Upper lobe of left lung (tissue), 6 donors: ENCODE measurements at regions not wholly inside any gene's neighbourhood (a gene's known extent, or its start where the extent isn't known, plus 50 kb on each side); places are given as distances from the start of the nearest gene placed in this dataset.

Experiments
- ATAC-seq, 2 donors: fragments of 200-7000 bp; cut with Tn5 transposase; one replicate each; pipeline ENCODE4 v1.9.1; 2022; ENCODE audit warnings: mild to moderate bottlenecking in 2 of 2, moderate library complexity in 2 of 2; ENCODE audit not compliant: low FRiP score in 2 of 2
- DNase-seq, 2 donors: peaks; one replicate each; pipeline ENCODE4 v3.0.0-alpha.2; 2019 to 2020
- H3K27ac ChIP-seq, 4 donors: fragments of 200-600 bp; sonication (generic); one replicate each; pipeline ENCODE4 v1.5.1; 2016 to 2019
- H3K27me3 ChIP-seq, 4 donors: fragments of 200-600 bp; sonication (generic); one replicate each; pipeline ENCODE4 v1.5.1; 2017 to 2019
- H3K36me3 ChIP-seq, 4 donors: fragments of 200-600 bp; sonication (generic); one replicate each; pipeline ENCODE4 v1.5.1; 2016 to 2019
- H3K4me1 ChIP-seq, 4 donors: fragments of 200-600 bp; sonication (generic); one replicate each; pipeline ENCODE4 v1.5.1; 2018 to 2019
- H3K4me3 ChIP-seq, 4 donors: fragments of 200-600 bp; sonication (generic); one replicate each; pipeline ENCODE4 v1.5.1; 2017 to 2019; ENCODE audit warnings: mild to moderate bottlenecking in 2 of 4, moderate library complexity in 1 of 4
- H3K9me3 ChIP-seq, 4 donors: fragments of 200-600 bp; sonication (generic); one replicate each; pipeline ENCODE4 v1.5.1; 2018 to 2019
- CTCF ChIP-seq, 6 experiments: fragments of 450-650 bp in 4 of 6; fragments of 200-600 bp in 2 of 6; sonication (generic) in 2 of 6; IDR thresholded peaks; one replicate each; pipeline ENCODE4 v1.5.1; 2016 to 2019; ENCODE audit warnings: antibody characterized with exemption in 6 of 6
- EP300 ChIP-seq, 4 donors: sonication (generic); formaldehyde crosslinking; IDR thresholded peaks; one replicate each; pipeline ENCODE4 v1.5.1; 2017; ENCODE audit warnings: antibody characterized with exemption in 4 of 4, control low read depth in 2 of 4
- POLR2A ChIP-seq, 4 donors: fragments of 450-650 bp; IDR thresholded peaks; one replicate each; pipeline ENCODE4 v1.5.1; 2016 to 2017; ENCODE audit warnings: antibody characterized with exemption in 4 of 4, mild to moderate bottlenecking in 2 of 4
- POLR2AphosphoS5 ChIP-seq, 2 donors: sonication (generic); formaldehyde crosslinking; IDR thresholded peaks; one replicate each; pipeline ENCODE4 v1.5.1; 2017; ENCODE audit warnings: antibody characterized with exemption in 2 of 2
- WGBS, 2 donors: methylation state at CpG; one replicate each; pipeline ENCODE4 v1.1.5; 2017 to 2018; 5-methylcytosine and 5-hydroxymethylcytosine counted together
- donor health status: DM: no; HTN: no; CAD: no; lungs with moderate emphysema.
- donor health status: DM: no; HTN: yes; CAD: no; lungs with severe emphysema.

GRCh38 chr7:88402529-88402928 is 95.8 kb upstream of the STEAP4 start:
- 89 to 93% methylated on average over 5 of the region's 5 CpGs for WGBS, 2 donors
- H3K9me3 ChIP-seq = no peaks in the 10 kb centered on the region
- no peaks in the 10 kb centered on the region for H3K4me1 ChIP-seq
- no peaks in the 10 kb centered on the region for H3K27me3 ChIP-seq
- TF ChIP-seq POLR2A (IDR thresholded peaks at IDR 0.05) = no peak
- no peak for TF ChIP-seq CTCF (IDR thresholded peaks at IDR 0.05)
- TF ChIP-seq POLR2AphosphoS5 (IDR thresholded peaks at IDR 0.05) = no peak
- TF ChIP-seq EP300 (IDR thresholded peaks at IDR 0.05) = no peak
- no peaks in the 10 kb centered on the region for H3K36me3 ChIP-seq
- DNase-seq = no peak
- ATAC-seq = no peak
- H3K4me3 ChIP-seq = no peak overlapping the region
- no peak overlapping the region for H3K27ac ChIP-seq

DNA sequence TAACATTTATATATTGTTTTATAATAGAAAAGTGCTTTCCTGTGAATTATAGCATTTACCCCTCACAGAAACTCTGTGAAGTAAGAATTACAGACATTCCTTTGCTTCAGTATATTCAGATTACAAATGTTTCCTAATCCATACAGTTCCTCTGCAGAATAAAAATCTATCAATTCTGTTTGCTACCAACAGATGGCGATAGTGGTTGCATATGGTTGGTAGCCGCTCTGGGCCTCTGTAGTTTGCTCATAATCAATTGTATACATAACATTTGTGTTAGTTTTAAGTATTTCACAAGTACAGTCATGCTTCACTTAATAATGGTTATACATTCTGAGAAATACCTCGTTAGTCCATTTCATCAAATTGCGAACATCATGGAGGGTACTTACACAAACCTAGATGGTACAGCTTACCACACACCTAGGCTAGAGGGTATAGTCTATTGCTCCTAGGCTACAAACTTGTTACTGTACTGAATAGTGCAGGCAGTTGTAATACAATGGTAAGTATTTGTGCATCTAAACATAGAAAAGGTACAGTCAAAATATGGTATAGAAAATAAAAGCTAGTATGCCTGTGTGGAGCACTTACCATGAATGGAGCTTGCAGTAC is 94.4 kb upstream of the STEAP4 start:
- no peak for TF ChIP-seq POLR2AphosphoS5 (IDR thresholded peaks at IDR 0.05)
- TF ChIP-seq POLR2A (IDR thresholded peaks at IDR 0.05) = no peak
- TF ChIP-seq CTCF (IDR thresholded peaks at IDR 0.05) = peak in 2 of 6 experiments; percentile 11 to 14
- 73 to 74% methylated on average over 4 of the region's 4 CpGs for WGBS, 2 donors
- no peaks in the 10 kb centered on the region for H3K9me3 ChIP-seq
- no peak overlapping the region for H3K27ac ChIP-seq
- H3K4me3 ChIP-seq = no peak overlapping the region
- H3K4me1 ChIP-seq = no peaks in the 10 kb centered on the region
- H3K27me3 ChIP-seq = no peaks in the 10 kb centered on the region
- H3K36me3 ChIP-seq = no peaks in the 10 kb centered on the region
- no peak for DNase-seq
- no peak for ATAC-seq

- Histone ChIP-seq H3K4me3 (no peak overlapping the region), H3K4me1 (no peaks in the 10 kb centered on the region), H3K9me3 (no peaks in the 10 kb centered on the region), H3K36me3 (no peaks in the 10 kb centered on the region), H3K27ac (no peak overlapping the region), H3K27me3 (no peaks in the 10 kb centered on the region)
- no peak for DNase-seq
- ATAC-seq = no peak
- TF ChIP-seq CTCF (IDR thresholded peaks at IDR 0.05) (no peak), POLR2A (IDR thresholded peaks at IDR 0.05) (no peak), EP300 (IDR thresholded peaks at IDR 0.05) (no peak), POLR2AphosphoS5 (IDR thresholded peaks at IDR 0.05) (no peak)
- 89 to 90% methylated on average over 5 of the region's 5 CpGs for WGBS, 2 donors
Measured at GRCh38 chr7:88399696-88400240, 93.1 kb upstream of the STEAP4 start.

DNA sequence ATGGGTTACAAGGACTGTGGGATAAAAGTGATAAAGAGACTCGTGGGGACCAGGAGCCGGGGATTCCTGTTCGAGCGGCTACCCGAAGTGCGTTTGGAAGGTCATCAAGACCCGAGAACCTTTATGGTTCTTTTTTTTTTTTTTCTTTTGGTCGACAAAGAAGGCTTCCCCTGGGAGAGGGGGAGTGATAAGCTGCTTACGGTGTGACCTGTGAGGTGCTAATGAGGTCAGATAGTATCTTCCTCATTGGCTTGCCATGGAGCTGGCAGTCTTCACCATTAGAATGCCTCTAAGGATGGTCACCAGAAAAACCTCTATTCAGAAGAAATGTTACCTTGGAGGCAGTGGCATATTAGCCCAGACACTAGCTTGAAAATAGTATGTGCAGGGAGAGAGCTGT is 92.3 kb upstream of the STEAP4 start:
- Histone ChIP-seq H3K36me3 (no peaks in the 10 kb centered on the region), H3K4me3 (no peak overlapping the region), H3K9me3 (no peaks in the 10 kb centered on the region), H3K27me3 (no peaks in the 10 kb centered on the region), H3K27ac (no peak overlapping the region), H3K4me1 (no peaks in the 10 kb centered on the region)
- WGBS, 2 donors = 73 to 80% methylated on average over 9 of the region's 9 CpGs
- ATAC-seq (no peak), DNase-seq (no peak)
- no peak for TF ChIP-seq EP300 (IDR thresholded peaks at IDR 0.05)
- no peak for TF ChIP-seq POLR2A (IDR thresholded peaks at IDR 0.05)
- no peak for TF ChIP-seq POLR2AphosphoS5 (IDR thresholded peaks at IDR 0.05)
- no peak for TF ChIP-seq CTCF (IDR thresholded peaks at IDR 0.05)

- DNase-seq (no peak), ATAC-seq (no peak)
- 61 to 68% methylated on average over 1 of the region's 1 CpG for WGBS, 2 donors
Measured at GRCh38 chr7:88398459-88398858, 91.8 kb upstream of the STEAP4 start.

More at GRCh38 chr7:88398459-88398858, 91.8 kb upstream of the STEAP4 start:
- Histone ChIP-seq H3K9me3 (no peaks in the 10 kb centered on the region), H3K27me3 (no peaks in the 10 kb centered on the region), H3K4me3 (no peak overlapping the region), H3K36me3 (no peaks in the 10 kb centered on the region), H3K27ac (no peak overlapping the region), H3K4me1 (no peaks in the 10 kb centered on the region)
- TF ChIP-seq EP300 (IDR thresholded peaks at IDR 0.05) = no peak
- no peak for TF ChIP-seq POLR2AphosphoS5 (IDR thresholded peaks at IDR 0.05)
- no peak for TF ChIP-seq CTCF (IDR thresholded peaks at IDR 0.05)
- TF ChIP-seq POLR2A (IDR thresholded peaks at IDR 0.05) = no peak
